NT2/D1 (cell line): ENCODE measurements at regions not wholly inside any gene's neighbourhood (a gene's known extent, or its start where the extent isn't known, plus 50 kb on each side); places are given as distances from the start of the nearest gene placed in this dataset.

Experiments used
- SUZ12 ChIP-seq: IDR thresholded peaks from 2 replicates; pipeline ENCODE4 v1.6.1; 2011; ENCODE audit not compliant: insufficient read length, insufficient read depth; ENCODE audit errors: extremely low read depth
- YY1 ChIP-seq: IDR thresholded peaks from 2 replicates; pipeline ENCODE4 v1.6.1; 2011; ENCODE audit not compliant: insufficient read length, insufficient read depth
- ZNF274 ChIP-seq: IDR thresholded peaks from 2 replicates; pipeline ENCODE4 v1.6.1; 2011; ENCODE audit warnings: mild to moderate bottlenecking, low read depth, low read length

GRCh38 chr9:16052146-16052545 is 499.3 kb downstream of the CCDC171 start:
- no peak for TF ChIP-seq SUZ12
- TF ChIP-seq YY1: no peak
- no peak for TF ChIP-seq ZNF274
